ENCODE measurements at regions not wholly inside any gene's neighbourhood (a gene's known extent, or its start where the extent isn't known, plus 50 kb on each side); places are given as distances from the start of the nearest gene placed in this dataset.

DNA sequence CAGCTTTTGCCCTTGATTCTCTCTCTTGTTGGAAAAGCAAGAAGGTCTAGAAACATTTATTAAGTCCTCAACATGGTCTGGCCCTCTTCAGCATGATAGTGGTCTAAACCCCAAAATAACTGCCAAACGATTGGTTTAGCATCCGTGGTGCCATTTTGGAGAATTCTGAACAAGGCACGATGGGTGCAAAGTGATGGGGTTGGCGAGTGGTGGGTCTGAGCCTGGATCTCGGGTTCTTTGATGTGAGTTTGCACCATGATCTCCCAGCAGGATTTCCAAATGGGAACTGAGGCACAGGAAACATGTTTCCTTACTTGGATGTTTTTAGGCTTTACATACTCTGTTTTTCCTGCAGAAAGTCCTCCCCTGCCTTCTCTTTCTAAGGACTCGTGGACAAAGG lies 240.3 kb downstream of the MYCN start:
- FAIRE-seq = no peak

- FAIRE-seq = no peak
Measured at GRCh38 chr2:16179701-16180416, 239.5 kb downstream of the MYCN start.

GRCh38 chr2:16178551-16179130 lies 238.3 kb downstream of the MYCN start:
- FAIRE-seq = no peak

DNA sequence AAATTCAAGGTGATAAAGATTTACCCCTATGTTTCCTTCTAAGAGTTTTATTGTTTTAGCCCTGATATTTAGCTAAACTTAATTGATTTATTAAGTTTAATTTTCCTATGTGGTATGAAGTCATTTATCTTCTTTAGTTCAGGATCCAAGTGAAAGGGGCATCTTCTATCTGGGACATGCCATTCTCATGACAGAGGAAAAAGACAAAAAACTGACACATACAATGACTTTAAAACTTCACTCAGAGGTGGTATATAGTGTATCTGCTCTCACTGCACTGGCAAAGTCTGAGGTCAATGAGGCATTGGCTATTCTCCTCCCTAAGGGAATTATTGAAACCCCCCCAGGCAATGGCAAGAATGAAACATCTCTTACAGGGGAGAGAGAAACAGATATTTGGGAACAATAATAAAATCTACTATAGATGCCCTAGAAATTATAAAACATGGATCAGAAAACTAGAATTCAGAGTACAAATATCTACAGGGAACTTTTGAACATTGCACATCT lies 237.4 kb downstream of the MYCN start:
- FAIRE-seq = no peak

DNA sequence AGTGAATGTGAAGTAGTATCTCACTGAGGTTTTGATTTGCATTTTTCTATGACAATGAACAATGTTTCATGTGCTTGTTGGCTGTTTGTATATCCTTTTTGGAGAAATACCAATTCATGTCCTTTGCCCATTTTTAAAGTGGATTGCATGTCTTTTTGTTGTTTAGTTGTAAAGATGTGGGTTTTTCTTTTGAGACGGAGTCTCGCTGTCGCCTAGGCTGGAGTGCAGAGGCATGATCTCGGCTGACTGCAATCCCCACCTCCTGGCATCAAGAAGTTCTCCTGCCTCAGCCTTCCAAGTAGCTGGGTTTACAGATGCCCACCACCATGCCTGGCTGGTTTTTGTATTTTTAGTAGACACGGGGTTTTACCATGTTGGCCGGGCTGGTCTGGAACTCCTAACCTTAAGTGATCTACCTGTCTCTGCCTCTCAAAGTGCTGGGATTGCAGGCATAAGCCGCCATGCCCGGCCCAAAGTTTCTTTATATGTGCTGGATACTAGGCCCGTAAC lies 236.7 kb downstream of the MYCN start:
- FAIRE-seq = no peak

DNA sequence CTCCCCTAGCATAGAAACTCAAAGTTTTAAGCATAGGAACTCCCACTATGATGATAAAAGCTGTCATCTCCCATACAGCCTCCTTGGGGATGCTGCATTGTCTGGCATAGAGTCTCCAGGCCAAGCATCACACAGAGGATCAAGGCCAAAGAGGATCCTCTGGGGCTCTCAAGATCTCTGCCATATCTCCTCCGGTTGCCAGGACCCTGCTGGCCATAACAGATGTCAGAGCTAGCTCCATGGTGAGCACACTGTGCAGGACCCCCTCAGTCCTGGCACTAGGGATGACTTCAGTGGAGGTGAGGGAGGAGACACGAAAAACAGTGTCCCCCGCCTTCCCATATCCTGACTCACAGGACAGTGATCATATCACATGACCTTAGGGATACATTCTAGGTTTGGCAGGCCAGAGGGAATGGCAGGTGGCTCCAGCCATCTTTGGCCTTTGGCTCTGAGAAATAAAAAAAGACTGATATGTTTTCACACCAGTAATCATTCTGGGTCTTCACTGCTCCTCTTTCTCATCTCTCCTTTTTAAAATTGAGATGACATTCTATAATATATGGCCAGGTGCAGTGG lies 235.0 kb downstream of the MYCN start:
- no peak for FAIRE-seq

DNA sequence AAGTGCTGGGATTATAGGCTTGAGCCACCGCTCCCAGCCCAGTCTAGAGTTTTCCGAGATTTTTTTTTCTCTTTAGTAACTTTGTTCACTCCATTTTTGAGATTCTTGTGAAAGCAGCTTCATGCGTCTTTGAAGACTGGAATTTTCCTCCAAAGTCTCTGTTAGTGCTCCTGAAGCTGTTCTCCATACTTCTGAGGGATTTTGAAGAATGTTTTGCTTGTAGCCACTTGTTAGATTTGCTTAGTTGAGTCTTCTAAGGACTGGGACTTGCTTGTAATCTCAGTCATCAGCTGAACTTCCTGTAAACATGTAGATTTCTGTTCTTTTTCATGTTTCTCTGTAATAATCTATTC lies 234.3 kb downstream of the MYCN start:
- FAIRE-seq = no peak

DNA sequence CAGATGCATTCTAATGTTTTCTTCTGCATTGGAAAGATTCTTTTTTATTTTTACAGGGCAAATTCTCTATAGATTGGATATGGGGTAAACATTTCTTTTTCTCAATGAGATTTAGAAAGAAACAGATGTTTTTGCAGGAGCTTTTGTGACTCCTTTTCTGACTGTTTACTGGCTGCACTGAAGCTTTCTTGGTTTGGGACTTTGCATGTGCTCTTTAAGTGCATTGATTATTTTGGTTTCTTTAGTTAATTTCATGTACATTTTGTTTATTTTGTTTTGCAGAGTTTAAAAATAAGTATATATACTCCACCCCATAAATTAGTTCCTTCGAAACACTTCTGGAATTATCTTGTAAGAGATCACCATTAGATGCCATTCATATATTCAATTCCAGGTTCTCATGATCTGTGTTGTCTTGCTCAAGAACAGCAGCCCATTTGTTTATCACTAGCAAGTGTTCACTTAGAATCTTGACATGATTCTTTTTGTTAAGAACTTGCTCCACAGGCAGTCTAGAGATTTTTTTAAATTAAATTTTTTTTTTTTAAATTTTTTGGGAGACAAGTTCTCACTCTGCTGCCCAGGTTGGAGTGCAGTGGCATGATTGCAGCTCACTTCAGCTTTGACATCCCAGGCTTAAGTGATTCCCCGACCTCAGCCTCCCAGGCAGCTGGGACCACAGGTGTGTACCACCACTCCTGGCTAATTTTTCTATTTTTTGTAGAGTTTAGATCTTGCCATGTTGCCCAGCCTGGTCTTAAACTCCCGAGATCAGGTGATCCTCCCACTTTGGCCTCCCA lies 233.7 kb downstream of the MYCN start:
- FAIRE-seq = no peak

DNA sequence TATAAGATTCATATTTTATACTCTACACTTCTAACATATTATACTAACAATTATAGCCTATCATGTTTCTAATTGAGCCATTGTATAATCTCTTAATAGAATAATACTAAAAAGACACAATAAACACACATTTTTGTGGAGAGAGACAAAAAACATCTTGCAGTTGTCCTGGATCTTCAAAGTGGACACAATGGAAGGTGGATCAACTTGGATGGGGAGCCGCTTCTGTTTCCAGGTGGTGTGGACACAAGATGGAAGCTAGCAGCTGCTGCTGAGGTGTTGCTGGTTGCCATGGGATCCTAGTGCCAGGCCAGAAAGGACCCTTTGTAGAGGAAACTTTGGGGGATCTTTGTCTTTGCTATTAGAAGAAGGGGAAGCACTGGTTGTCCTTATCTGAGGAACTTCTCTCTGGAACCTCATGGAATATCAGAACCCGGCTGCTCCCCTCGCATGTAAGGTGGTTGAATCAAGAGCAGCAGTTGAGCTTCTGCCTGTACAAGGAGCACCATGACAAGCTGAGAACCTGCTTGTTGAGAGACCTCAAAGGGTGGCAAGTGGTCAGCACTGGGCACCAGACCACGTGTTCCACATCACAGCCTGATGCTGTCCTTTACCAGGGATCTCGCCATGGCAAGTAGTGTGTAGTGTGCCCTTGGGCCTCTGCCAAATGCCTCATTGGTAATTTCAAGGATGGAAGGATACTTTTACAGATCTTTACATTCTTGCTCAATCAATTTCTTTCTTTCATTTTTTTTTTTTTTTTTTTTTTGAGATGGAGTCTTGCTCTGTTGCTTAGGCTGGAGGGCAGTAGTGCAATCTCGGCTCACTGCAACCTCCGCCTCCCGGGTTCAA lies 232.2 kb downstream of the MYCN start:
- FAIRE-seq = no peak

GRCh38 chr2:16171425-16171920 lies 231.1 kb downstream of the MYCN start:
- FAIRE-seq = no peak

DNA sequence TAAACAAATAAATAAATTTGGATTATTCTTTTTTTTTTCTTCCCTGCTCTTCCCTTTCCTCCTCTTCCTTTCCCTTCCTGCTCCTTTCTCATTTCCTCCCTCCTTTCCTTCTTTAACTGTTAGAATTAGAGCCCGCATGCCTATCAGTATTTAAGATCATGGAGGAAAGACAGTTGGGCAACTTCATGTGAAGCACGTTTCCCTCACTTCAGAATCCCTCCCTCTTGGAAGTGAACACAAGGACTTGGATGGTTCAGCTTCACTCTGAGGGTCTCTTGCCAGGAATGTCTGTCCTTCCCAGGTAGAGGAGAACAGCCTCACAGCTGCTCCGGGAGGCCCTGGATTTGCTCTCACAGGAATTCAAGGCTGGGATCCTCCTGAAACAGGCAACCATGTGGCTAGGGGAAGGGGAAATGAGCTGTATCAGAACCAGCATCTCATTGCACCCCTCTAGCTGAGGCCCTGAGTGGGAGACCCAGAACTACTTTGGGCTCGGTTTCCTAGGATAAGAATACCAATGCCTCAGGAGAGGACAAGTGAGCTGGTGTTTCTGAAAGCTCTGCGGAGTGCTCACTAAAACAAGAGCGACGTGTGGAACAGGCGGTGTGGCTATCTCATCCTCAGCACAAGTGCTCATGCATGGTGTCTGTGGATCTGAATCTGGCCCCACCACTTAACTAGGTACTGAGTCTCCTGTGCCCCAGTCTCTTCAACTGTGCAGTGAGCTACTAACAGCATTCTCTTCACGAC lies 230.5 kb downstream of the MYCN start:
- FAIRE-seq = no peak

DNA sequence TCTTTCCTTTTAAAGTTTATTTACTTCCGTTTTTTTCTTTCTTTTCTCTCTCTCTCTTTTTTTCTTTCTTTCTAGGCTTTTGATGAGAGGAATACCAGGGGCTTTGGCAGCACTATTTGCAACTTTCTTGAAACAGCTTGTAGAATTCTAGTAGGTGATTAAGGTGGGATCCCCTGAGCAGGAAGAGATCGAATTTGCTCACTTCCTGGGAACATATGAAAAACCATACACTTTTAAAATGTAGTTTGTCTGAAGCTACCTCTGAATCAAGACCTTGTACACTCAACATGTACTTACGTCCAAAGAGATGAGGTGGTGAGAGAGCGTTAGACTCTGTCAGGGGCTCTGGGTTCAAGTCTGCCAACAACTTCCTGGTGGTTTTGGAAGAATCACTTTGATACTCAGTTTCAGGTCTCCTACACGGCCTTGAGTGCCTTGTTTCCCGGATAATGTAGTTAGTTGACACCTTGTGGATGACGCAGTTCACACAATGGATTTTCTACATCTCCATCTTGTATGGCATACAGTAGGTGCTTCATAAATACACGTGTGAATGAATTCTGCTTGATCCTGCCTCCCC lies 229.1 kb downstream of the MYCN start:
- no peak for FAIRE-seq

GRCh38 chr2:16168506-16169264 lies 228.3 kb downstream of the MYCN start:
- FAIRE-seq = no peak

GRCh38 chr2:16167870-16168426 lies 227.6 kb downstream of the MYCN start:
- no peak for FAIRE-seq

GRCh38 chr2:16167451-16167861 lies 227.1 kb downstream of the MYCN start:
- no peak for FAIRE-seq

- FAIRE-seq = no peak
Measured at GRCh38 chr2:16166327-16166981, 226.1 kb downstream of the MYCN start.

- FAIRE-seq = no peak
Measured at GRCh38 chr2:16165518-16166326, 225.4 kb downstream of the MYCN start.

DNA sequence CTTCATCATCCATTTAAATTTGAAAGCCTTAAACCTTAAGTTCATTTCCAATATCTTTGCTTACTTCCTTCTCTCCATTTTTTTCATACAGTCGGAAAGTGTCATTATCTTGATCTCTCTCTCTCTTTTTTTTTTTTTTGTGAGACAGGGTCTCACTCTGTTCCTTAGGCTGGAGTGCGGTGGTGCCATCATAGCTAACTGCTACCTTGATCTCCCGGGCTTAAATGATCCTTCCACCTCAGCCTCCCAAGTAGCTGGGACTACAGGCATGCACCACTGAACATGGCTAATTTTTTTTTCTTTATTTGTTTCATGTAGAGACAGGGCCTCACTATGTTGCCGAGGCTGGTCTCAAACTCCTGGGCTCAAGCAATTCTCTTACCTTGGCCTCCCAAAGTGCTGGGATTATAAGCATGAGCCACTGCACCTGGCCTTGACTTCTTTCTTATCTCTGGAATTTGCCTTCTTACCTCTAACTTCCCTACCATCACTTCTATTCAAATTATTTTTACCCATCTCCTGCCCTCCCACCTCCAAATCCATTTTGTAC lies 222.2 kb downstream of the MYCN start:
- FAIRE-seq = no peak

Data from endometrium (tissue), 2 donors.